Posterior vena cava (tissue), 2 donors: ENCODE measurements at regions not wholly inside any gene's neighbourhood (a gene's known extent, or its start where the extent isn't known, plus 50 kb on each side); places are given as distances from the start of the nearest gene placed in this dataset.

Experiments
- DNase-seq: peaks from one replicate; pipeline ENCODE4 v3.0.0-alpha.2; 2020; ENCODE audit warnings: low spot score
- intact Hi-C, 2 donors: fragments of 100-400 bp; cut with DNase I; formaldehyde crosslinking; loops; one replicate each; pipeline versions ENCODE4 v1.14.1 to v1.14.2; 2022 to 2023
- donor health status: DM: yes; HTN: yes; CAD: no.
- donor health status: DM: yes; HTN: yes; CAD: no.

DNA sequence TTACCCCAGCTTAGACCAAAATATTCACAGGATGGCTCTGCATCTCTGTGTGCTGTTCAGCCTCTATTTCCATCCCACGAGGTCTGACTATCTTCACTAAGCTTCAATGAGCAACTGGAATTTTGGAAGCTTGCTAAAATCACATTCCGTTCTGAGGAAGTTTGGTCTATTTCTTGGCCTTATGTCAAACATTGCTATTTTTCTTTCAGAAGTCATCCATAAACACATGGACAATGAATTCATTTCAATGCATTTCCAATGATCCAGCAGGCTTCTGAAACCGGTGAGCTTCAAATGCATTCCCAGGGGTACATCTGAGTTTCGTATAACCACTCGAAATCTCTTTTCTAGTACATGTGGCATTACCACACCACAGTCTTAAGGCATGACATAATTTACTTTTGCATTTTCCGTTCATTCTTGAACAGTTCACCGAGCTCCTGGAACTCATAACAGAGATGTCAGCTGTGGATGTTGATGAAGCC lies 294.1 kb upstream of the KAZN start:
- intact Hi-C loops: no loop called here
- DNase-seq: no peak

GRCh38 chr1:14308460-14308859 lies 290.0 kb upstream of the KAZN start:
- DNase-seq: no peak
- intact Hi-C loops: no loop called here

DNA sequence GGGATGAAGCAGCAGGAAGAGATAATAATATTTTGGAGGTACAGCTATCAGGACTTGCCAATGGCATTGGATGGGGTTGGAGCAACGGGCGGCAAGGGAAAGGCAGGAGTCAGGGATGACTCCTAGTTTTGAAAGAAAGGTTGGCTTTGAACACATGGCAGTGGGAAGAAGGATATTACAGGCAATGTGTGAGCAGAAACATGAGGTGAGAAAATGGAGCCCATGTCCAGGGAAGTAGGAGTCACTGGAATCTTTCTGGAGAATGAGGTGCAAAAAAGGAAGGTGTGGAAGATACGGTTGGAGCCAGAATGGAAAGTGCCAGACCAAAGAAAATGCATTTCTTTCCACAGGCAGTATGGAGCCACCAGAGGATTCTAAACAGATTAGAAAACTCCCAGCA lies 288.5 kb upstream of the KAZN start:
- intact Hi-C loops: no loop called here
- DNase-seq: no peak

- no peak for DNase-seq
These were observed 288.0 kb upstream of the KAZN start for GRCh38 chr1:14310476-14310875.

GRCh38 chr1:14313731-14314431 lies 284.6 kb upstream of the KAZN start:
- no peak for DNase-seq
- intact Hi-C loops: no loop called here

More at GRCh38 chr1:14310476-14310875, 288.0 kb upstream of the KAZN start:
- intact Hi-C loops: no loop called here

GRCh38 chr1:14318830-14319229 lies 279.7 kb upstream of the KAZN start:
- no peak for DNase-seq
- intact Hi-C loops: no loop called here

DNA sequence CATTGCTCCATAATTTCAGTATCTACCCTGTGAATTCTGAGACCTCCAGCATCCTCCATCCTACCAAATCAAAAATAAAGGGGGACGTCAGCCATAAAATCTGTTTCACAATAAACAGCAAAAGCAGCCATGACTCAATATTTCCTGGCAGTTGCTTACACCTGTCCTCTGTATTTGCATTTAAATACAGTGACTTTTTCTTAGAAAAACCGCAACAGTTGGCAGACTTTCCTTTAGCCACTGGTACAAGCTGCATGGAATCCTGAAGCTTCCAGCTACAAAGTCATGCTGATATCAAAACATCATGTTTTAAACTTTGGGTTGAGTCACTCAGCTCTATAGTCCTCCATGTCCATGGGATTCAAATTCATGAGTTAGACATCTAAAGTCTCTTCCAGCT lies 278.0 kb upstream of the KAZN start:
- no peak for DNase-seq
- intact Hi-C loops: loop anchor here in 1 of 2 donors (1.0 kb wide), 1 partner anchor 39 kb away; no protein-coding TSS in a partner anchor

GRCh38 chr1:14320986-14321385 lies 277.5 kb upstream of the KAZN start:
- DNase-seq: no peak
- intact Hi-C loops: loop anchor here in 1 of 2 donors (1.0 kb wide), 1 partner anchor 40 kb away; no protein-coding TSS in a partner anchor

- intact Hi-C loops: no loop called here
- DNase-seq: no peak
These were observed 277.1 kb upstream of the KAZN start for GRCh38 chr1:14321422-14321821.

- intact Hi-C loops: no loop called here
- DNase-seq: no peak
These were observed 274.8 kb upstream of the KAZN start for GRCh38 chr1:14323568-14324247.

DNA sequence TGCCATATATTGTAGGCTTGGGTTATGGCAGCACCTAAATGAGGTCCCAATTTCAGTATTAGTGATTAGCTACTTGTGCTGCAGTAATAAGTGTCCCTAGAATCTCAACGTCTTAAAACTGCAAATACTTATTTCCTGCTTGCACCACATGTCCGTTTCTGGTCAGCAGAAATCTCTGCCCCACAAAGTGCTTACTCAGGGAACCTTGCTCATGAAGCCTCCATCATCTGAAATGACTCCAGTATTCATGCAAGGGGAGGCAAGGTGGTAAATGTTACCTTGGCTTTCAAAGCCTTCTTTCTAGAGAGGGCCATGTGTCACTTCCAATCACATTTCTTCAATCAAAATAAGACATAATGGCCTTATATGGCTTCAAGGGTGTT lies 274.2 kb upstream of the KAZN start:
- DNase-seq: no peak
- intact Hi-C loops: no loop called here

GRCh38 chr1:14326857-14327256 lies 271.6 kb upstream of the KAZN start:
- DNase-seq: no peak
- intact Hi-C loops: no loop called here

DNA sequence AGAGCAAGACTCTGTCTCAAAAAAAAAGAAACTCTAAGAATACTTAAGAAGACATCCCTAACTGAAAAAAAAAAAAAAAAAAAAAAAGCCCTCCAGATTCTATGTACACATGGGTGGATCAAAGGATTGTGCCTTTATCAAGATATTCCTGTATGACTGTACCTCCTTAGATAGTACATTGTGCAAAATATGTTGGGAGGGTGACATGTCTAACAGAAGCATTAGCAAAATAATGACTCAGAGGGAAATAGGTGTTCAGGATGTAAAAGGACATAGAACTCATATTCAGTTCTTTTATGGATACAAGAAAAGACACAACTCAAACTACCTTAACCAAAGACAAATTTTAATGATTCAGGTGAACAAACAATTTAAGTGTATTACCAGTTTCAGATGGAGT lies 269.8 kb upstream of the KAZN start:
- intact Hi-C loops: no loop called here
- no peak for DNase-seq

DNA sequence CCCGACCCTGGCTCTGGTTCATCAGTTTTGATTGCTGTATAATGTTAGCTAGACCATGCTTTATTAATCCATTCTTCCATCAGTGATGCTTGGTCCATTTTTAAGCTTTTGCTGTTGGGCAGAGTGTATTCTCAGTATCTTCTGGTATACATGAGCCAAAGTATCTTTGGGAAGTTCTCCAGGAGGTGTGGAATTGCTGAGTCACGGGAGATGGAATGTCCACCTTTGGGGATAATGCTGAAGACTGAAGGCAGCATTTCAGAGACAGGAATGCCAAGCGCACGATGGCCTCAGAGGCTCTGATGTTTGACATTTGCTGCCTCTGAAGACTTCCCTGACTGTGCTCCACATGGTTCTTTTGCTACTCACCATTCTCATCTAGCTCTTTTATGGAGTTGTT lies 266.3 kb upstream of the KAZN start:
- DNase-seq: no peak
- intact Hi-C loops: no loop called here

GRCh38 chr1:14334336-14335176 lies 263.9 kb upstream of the KAZN start:
- intact Hi-C loops: no loop called here
- DNase-seq: no peak

GRCh38 chr1:14338509-14338908 lies 260.0 kb upstream of the KAZN start:
- intact Hi-C loops: no loop called here
- DNase-seq: no peak

DNA sequence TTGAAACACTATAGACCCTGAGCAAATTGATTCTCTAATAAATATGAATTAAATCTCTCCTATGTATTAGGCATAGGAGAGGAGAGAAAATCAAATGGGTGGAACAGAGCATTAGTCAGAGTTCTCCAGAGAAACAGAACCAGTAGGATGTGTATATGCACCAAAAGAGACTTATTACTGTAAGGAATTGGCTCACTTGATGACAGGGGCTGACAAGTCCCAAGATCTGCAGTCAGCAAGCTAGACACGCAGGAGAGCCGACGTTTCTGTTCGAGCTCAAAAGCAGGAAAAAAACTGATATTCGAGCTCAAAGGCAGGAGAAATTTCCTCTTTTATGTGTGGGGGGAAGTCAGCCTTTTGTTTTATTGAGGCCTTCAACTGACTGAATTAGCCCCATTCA lies 259.2 kb upstream of the KAZN start:
- intact Hi-C loops: no loop called here
- no peak for DNase-seq

DNA sequence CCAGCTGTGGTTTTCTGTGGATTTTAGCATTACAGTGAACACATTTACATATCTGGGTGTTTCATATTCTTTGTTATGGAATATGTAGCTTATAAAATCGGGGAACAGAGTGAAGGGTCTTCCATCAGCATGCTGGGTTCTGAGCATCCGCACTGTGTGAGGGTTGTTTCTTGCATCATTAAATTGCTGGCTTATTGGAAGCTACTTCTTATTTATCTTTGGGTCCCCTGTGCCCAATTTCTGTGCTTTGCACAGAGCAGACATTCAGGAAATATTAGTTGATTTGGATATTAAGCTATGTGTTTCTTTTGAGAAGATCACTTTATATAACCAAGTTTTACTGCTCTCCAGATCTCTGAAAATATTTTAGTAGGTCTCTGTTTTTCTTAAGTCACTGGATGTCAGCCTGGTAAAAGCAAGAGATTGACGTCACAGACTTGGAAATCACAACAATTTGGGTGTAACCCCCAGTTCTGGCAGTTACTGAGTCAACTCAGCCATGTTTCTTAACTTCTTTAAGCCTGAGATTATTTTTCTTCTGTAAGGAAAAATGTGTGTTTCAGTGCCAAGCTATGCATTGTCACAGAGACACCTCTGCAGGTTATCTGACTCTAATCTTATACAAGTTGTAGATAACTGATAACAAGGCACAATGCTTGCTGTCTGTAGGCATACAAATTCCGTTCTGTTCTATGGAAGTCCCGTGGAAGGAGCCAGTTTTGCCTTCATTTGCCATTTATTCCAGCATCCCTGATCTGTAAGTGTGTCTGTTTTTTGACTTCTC lies 258.3 kb upstream of the KAZN start:
- no peak for DNase-seq
- intact Hi-C loops: no loop called here

DNA sequence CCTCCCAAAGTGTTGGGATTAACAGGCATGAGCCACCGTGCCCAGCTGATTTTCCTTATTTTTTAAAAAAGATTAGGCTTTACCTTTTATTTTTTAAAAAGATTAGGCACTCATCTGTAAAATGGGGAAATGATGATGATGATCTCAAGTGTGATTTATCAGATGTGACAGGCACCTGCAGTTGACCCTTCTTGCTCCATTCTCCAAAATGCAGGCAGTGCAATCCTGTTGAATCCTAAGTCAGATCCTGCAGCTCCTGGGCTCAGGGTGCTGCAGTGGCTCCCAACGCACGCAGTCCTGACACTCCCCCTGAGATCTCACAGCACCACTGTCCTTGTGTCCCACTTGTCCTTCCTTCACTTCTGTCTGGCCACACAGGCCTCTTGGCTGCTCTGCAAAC lies 257.3 kb upstream of the KAZN start:
- intact Hi-C loops: no loop called here
- DNase-seq: no peak
